GM18505 (cell line): ENCODE measurements at regions not wholly inside any gene's neighbourhood (a gene's known extent, or its start where the extent isn't known, plus 50 kb on each side); places are given as distances from the start of the nearest gene placed in this dataset.

Source experiments
- ATAC-seq: cut with Tn5 transposase; IDR thresholded peaks from one replicate; pipeline ENCODE4 v1.9.1; 2021; ENCODE audit not compliant: unreplicated experiment
- POLR2A ChIP-seq: IDR thresholded peaks from 4 replicates; pipeline ENCODE4 v1.6.1; 2011; ENCODE audit warnings: borderline replicate concordance; ENCODE audit not compliant: insufficient read depth, insufficient read length; ENCODE audit errors: extremely low read depth

GRCh38 chr2:81835321-81836000 is 1530.9 kb upstream of the LRRTM1 start:
- no peak for TF ChIP-seq POLR2A

GRCh38 chr2:81786811-81787210 is 1482.3 kb upstream of the LRRTM1 start:
- no peak for TF ChIP-seq POLR2A
- no peak for ATAC-seq

More at GRCh38 chr2:81835321-81836000, 1530.9 kb upstream of the LRRTM1 start:
- ATAC-seq: no peak

GRCh38 chr2:81767187-81767912 is 1462.8 kb upstream of the LRRTM1 start:
- ATAC-seq: no peak
- no peak for TF ChIP-seq POLR2A

- TF ChIP-seq POLR2A: no peak
- ATAC-seq: no peak
These were observed 1443.0 kb upstream of the LRRTM1 start for GRCh38 chr2:81747481-81748070.

- TF ChIP-seq POLR2A: no peak
- no peak for ATAC-seq
These were observed 1435.4 kb upstream of the LRRTM1 start for GRCh38 chr2:81739966-81740365.

- no peak for ATAC-seq
- TF ChIP-seq POLR2A: no peak
These were observed 1430.4 kb upstream of the LRRTM1 start for GRCh38 chr2:81734981-81735380.

- TF ChIP-seq POLR2A: no peak
These were observed 1410.3 kb upstream of the LRRTM1 start for GRCh38 chr2:81714817-81715216.

GRCh38 chr2:81706856-81707255 is 1402.3 kb upstream of the LRRTM1 start:
- no peak for ATAC-seq
- TF ChIP-seq POLR2A: no peak

More at GRCh38 chr2:81714817-81715216, 1410.3 kb upstream of the LRRTM1 start:
- ATAC-seq: no peak

- ATAC-seq: no peak
- no peak for TF ChIP-seq POLR2A
These were observed 1399.3 kb upstream of the LRRTM1 start for GRCh38 chr2:81703831-81704230.

- TF ChIP-seq POLR2A: no peak
- no peak for ATAC-seq
These were observed 1388.0 kb upstream of the LRRTM1 start for GRCh38 chr2:81692566-81692965.

- TF ChIP-seq POLR2A: no peak
- ATAC-seq: no peak
These were observed 1371.1 kb upstream of the LRRTM1 start for GRCh38 chr2:81675641-81676040.

GRCh38 chr2:81672923-81673322 is 1368.4 kb upstream of the LRRTM1 start:
- ATAC-seq: no peak
- TF ChIP-seq POLR2A: no peak

- TF ChIP-seq POLR2A: no peak
- ATAC-seq: no peak
These were observed 1368.0 kb upstream of the LRRTM1 start for GRCh38 chr2:81672516-81672915.

- TF ChIP-seq POLR2A: no peak
- ATAC-seq: no peak
These were observed 1366.3 kb upstream of the LRRTM1 start for GRCh38 chr2:81670885-81671284.
